ENCODE measurements at regions not wholly inside any gene's neighbourhood (a gene's known extent, or its start where the extent isn't known, plus 50 kb on each side); places are given as distances from the start of the nearest gene placed in this dataset.

- no peak for TF ChIP-seq CTCF (IDR thresholded peaks at IDR 0.05)
- no peak for TF ChIP-seq POLR2A (IDR thresholded peaks at IDR 0.05)
Measured at GRCh38 chr10:45553613-45554012, 119.0 kb downstream of the ZFAND4 start.

All from lower leg skin (tissue), 3 donors.